HG03280 (cell line): ENCODE measurements at regions not wholly inside any gene's neighbourhood (a gene's known extent, or its start where the extent isn't known, plus 50 kb on each side); places are given as distances from the start of the nearest gene placed in this dataset.

Source experiments
- ATAC-seq: cut with Tn5 transposase; IDR thresholded peaks from one replicate; pipeline ENCODE4 v1.9.1; 2021; ENCODE audit warnings: mild to moderate bottlenecking, moderate library complexity; ENCODE audit not compliant: unreplicated experiment

DNA sequence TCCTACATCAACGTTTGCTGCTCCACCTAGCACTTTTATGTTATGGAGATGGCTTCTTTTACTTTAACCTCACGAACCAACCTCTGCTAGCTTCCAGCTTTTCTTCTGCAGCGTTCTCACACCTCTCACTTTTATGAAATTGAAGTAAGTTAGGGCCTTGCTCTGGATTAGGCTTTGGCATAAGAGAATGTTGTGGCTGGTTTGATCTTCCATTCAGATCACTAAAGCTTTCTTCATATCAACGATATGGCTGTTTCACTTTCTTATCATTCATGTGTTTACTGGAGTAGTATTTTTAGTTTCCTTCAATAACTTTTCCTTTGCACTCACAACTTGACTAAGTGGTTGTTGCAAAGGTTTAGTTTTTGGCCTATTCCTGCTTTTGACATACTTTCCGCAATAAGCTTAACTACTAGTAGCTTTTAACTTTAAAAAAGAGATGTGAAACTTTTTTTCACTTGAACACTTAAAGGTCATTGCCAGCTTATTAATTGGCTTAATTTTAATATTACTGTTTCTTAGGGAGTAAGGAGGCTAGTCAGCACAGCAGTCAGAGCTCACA, 60.0 kb upstream of the SPRY2 start:
- ATAC-seq = no peak

DNA sequence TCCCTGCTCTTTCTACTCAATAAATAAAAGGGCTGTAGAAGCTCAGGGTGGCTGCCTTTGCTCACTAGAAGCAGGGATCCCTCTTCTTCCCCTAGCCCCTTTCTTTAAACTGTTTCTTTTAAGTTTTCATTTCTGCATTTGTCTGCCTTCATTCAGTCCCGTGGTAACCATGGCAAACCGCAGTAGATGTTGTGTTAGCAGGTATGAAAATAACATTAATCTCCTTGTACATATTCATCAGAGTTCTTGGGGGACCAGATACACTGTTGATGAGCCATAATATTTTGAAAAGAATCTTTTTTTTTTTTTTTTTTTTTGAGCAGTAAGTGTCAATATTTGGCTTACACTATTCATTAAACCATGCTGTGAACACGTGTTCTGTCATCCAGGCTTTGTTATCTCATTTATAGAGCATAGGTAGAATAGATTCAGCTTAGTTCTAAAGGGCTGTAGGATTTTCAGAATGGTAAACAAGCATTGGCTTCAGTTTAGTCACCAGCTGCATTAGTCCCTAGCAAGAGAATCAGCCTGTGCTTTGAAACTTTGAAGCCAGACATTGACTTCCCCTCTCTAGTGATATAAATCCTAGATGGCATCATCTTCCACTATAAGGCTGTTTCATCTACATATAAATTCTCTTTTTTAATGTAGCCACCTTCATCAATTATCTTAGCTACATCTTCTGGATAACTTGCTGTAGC, 59.4 kb upstream of the SPRY2 start:
- no peak for ATAC-seq

DNA sequence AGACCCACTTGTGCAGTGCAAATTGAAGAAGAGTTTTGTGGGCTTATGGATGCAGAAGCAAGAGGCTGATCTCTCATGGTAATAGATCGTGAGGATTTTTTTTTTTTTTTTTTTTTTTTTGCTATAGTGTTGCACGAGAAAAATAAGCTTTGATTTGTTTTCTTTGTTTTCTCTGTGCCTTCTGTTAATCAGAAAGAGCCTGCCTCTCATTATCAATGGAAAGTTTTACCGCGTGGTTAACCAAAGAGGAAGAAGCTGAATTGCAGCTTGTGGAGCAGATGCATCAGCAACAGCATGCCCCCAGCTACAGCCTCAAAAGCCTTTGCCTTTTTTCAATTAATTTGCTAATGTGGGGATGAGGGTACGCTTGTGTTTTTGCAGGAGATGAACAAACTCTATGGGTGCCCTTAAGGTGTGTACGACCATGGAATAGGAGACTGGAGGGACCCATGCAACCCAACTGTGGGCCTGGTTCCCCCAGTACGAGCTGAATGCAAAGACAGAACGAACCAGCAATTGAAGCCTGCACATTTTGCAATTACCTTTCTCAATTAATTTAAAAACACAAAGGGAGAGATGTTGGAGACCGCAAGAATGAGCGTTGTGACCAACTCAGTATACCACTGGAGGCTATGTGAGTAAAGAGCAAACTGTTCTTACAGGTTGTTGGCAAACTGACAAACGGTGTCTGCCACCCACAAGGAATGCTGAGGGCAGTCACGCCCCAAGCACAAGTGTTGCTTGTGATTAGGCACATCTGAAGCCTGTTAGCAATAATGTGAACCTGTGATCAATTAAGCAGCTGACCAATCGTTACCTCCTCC, 58.6 kb upstream of the SPRY2 start:
- no peak for ATAC-seq
